ENCODE measurements at regions not wholly inside any gene's neighbourhood (a gene's known extent, or its start where the extent isn't known, plus 50 kb on each side); places are given as distances from the start of the nearest gene placed in this dataset.

DNA sequence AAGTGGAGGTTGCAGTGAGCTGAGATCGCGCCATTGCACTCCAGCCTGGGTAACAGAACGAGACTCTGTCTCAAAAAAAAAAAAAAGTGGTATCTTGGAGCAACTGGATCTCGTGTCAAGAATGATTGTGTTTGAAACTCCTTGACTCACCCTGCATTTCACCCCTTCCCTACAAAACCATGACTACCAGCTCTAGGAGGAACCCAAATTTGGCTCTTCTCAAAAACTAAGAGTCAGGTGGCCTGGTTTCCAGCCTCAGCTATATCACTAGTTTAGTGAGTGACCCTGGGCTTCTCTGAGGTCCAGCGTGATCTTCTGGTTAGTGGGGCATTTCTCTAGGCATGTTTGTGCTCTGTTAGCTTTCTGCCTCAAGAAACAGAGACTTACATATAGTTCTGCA, 222.1 kb downstream of the FAM43A start:
- TF ChIP-seq ZNF274 (IDR thresholded peaks at IDR 0.05; ENCODE audit: low read depth, low read length) (no peak), YY1 (IDR thresholded peaks at IDR 0.05; ENCODE audit: insufficient read depth, insufficient read length) (no peak), SUZ12 (IDR thresholded peaks at IDR 0.05; ENCODE audit: extremely low read depth, insufficient read depth, insufficient read length) (no peak)

All from NT2/D1 (cell line).